ENCODE measurements at regions not wholly inside any gene's neighbourhood (a gene's known extent, or its start where the extent isn't known, plus 50 kb on each side); places are given as distances from the start of the nearest gene placed in this dataset.

DNA sequence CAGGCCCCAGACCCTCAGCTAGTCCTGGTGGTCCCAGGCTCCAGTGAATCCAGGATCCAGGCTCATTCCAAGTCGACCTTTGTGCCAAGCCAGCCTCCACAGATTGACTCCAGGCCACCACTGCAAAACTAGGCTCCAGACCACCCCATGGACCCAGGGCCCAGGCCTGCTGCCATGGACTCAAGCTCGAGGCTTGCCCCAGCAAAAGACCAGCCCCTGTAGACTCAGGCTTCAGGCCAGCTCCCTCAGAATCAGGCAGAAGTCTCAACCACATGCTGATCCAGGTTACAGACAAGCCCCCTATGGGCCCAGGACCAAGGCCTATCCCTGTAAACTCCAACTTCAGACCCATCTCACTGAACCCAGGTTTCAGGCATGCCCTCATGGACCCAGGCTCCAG, 692.4 kb downstream of the PCDH19 start:
- TF ChIP-seq, protein P1, sequence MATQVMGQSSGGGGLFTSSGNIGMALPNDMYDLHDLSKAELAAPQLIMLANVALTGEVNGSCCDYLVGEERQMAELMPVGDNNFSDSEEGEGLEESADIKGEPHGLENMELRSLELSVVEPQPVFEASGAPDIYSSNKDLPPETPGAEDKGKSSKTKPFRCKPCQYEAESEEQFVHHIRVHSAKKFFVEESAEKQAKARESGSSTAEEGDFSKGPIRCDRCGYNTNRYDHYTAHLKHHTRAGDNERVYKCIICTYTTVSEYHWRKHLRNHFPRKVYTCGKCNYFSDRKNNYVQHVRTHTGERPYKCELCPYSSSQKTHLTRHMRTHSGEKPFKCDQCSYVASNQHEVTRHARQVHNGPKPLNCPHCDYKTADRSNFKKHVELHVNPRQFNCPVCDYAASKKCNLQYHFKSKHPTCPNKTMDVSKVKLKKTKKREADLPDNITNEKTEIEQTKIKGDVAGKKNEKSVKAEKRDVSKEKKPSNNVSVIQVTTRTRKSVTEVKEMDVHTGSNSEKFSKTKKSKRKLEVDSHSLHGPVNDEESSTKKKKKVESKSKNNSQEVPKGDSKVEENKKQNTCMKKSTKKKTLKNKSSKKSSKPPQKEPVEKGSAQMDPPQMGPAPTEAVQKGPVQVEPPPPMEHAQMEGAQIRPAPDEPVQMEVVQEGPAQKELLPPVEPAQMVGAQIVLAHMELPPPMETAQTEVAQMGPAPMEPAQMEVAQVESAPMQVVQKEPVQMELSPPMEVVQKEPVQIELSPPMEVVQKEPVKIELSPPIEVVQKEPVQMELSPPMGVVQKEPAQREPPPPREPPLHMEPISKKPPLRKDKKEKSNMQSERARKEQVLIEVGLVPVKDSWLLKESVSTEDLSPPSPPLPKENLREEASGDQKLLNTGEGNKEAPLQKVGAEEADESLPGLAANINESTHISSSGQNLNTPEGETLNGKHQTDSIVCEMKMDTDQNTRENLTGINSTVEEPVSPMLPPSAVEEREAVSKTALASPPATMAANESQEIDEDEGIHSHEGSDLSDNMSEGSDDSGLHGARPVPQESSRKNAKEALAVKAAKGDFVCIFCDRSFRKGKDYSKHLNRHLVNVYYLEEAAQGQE (IDR thresholded peaks at IDR 0.05; ENCODE audit: low read depth) = no peak
- TF ChIP-seq POLR2AphosphoS5 (IDR thresholded peaks at IDR 0.05; ENCODE audit: low read depth, low read length) (no peak), CTCF (IDR thresholded peaks at IDR 0.05 in 2 of 3, conservative IDR thresholded peaks at IDR 0.05 in 1 of 3; ENCODE audit: borderline replicate concordance in 1 of 3, insufficient read depth in 1 of 3, low read depth in 2 of 3, low read length in 2 of 3) (no peak), TCF7L2 (IDR thresholded peaks at IDR 0.05; ENCODE audit: borderline replicate concordance, extremely low read depth, insufficient read depth, insufficient read length) (no peak), ZNF274 (IDR thresholded peaks at IDR 0.05; ENCODE audit: low read depth, low read length) (no peak), POLR2A (IDR thresholded peaks at IDR 0.05; ENCODE audit: borderline replicate concordance, extremely low read depth, insufficient read depth, insufficient read length) (no peak), EZH2phosphoT487 (IDR thresholded peaks at IDR 0.05; ENCODE audit: borderline replicate concordance) (no peak), FOSL1 (IDR thresholded peaks at IDR 0.05; ENCODE audit: low read depth) (no peak), JUND (IDR thresholded peaks at IDR 0.05) (no peak), EZH2 (IDR thresholded peaks at IDR 0.05) (no peak), SP1 (IDR thresholded peaks at IDR 0.05; ENCODE audit: low read depth) (no peak), CEBPB (IDR thresholded peaks at IDR 0.05; ENCODE audit: low read depth) (no peak)
- TF ChIP-seq, protein P2, sequence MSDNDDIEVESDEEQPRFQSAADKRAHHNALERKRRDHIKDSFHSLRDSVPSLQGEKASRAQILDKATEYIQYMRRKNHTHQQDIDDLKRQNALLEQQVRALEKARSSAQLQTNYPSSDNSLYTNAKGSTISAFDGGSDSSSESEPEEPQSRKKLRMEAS (IDR thresholded peaks at IDR 0.05) = no peak
